B cell (primary cell): ENCODE measurements at regions not wholly inside any gene's neighbourhood (a gene's known extent, or its start where the extent isn't known, plus 50 kb on each side); places are given as distances from the start of the nearest gene placed in this dataset.

Source experiments
- ATAC-seq: fragments of 200-7000 bp; cut with Tn5 transposase; one replicate; pipeline ENCODE4 v1.10.0; 2021; ENCODE audit warnings: low read depth, mild to moderate bottlenecking, moderate number of reproducible peaks, moderate library complexity
- CTCF ChIA-PET: fragments of 350-600 bp; sonication (Branson Sonifier 250); formaldehyde crosslinking; loops from one replicate; lab custom pipeline; 2021; ENCODE audit warnings: antibody characterized with exemption, inconsistent platforms; lab: Charles Lee
- POLR2A ChIA-PET: fragments of 350-600 bp; sonication (Branson Sonifier 250); formaldehyde crosslinking; loops from one replicate; lab custom pipeline; 2021; ENCODE audit warnings: antibody characterized with exemption; lab: Charles Lee
- DNase-seq: peaks from one replicate; pipeline ENCODE4 v3.0.0; 2013
- H2AFZ ChIP-seq: 2 replicates; pipeline ENCODE4 v1.6.1; 2012; ENCODE audit warnings: mild to moderate bottlenecking, low read depth, low read length; ENCODE audit not compliant: insufficient read depth, poor library complexity, severe bottlenecking
- H3K27ac ChIP-seq, 2 donors: 1 replicate in 1 of 2; 2 replicates in 1 of 2; pipeline ENCODE4 v1.5.1; 2012 to 2013; ENCODE audit warnings: low read length in 2 of 2, mild to moderate bottlenecking in 2 of 2, moderate library complexity in 1 of 2
- H3K27me3 ChIP-seq, 4 experiments: fragments of 200-600 bp in 1 of 4; sonication (generic) in 1 of 4; replicated peaks in 1 of 4; 1 replicate in 2 of 4; 2 replicates in 2 of 4; pipeline versions ENCODE4 v1.6.1 to v1.7.0; 2013 to 2016; ENCODE audit warnings: low read length in 3 of 4, mild to moderate bottlenecking in 2 of 4, mixed read lengths in 1 of 4, moderate library complexity in 1 of 4; ENCODE audit not compliant: insufficient read depth in 4 of 4, control insufficient read depth in 3 of 4; ENCODE audit errors: control extremely low read depth in 1 of 4
- H3K36me3 ChIP-seq, 2 experiments: replicated peaks in 1 of 2; 1 replicate in 1 of 2; 2 replicates in 1 of 2; pipeline versions ENCODE4 v1.6.1 to v1.7.1; 2013; ENCODE audit warnings: low read length in 1 of 2; ENCODE audit not compliant: insufficient read depth in 2 of 2, control insufficient read depth in 1 of 2; ENCODE audit errors: control extremely low read depth in 1 of 2, extremely low read depth in 1 of 2
- H3K4me1 ChIP-seq, 2 donors: fragments of 200-600 bp in 1 of 2; sonication (generic) in 1 of 2; 1 replicate in 1 of 2; 2 replicates in 1 of 2; pipeline versions ENCODE4 v1.5.1 to v1.6.1; 2013 to 2017; ENCODE audit warnings: low read length in 2 of 2; ENCODE audit not compliant: control insufficient read depth in 2 of 2, insufficient read depth in 2 of 2
- H3K4me2 ChIP-seq: replicated peaks from 2 replicates; pipeline ENCODE3; 2012; ENCODE audit warnings: mild to moderate bottlenecking, low read depth, low read length; ENCODE audit not compliant: poor library complexity, severe bottlenecking
- H3K4me3 ChIP-seq, 5 experiments: fragments of 200-600 bp in 1 of 5; sonication (generic) in 1 of 5; 1 replicate in 3 of 5; 2 replicates in 2 of 5; pipeline versions ENCODE4 v1.5.1 to v1.7.0; 2011 to 2016; ENCODE audit warnings: low read length in 4 of 5, mild to moderate bottlenecking in 4 of 5, low read depth in 2 of 5, control low read depth in 1 of 5, moderate library complexity in 1 of 5; ENCODE audit not compliant: insufficient read depth in 1 of 5; ENCODE audit errors: control extremely low read depth in 1 of 5, extremely low read depth in 1 of 5
- H3K79me2 ChIP-seq: fragments of 200-600 bp; sonication (generic); one replicate; pipeline ENCODE4 v1.6.0; 2016; ENCODE audit warnings: low read length; ENCODE audit not compliant: control insufficient read depth, insufficient read depth
- H3K9ac ChIP-seq: fragments of 200-600 bp; sonication (generic); 2 replicates; pipeline ENCODE4 v1.6.1; 2017; ENCODE audit warnings: mild to moderate bottlenecking, low read length, moderate library complexity
- H3K9me3 ChIP-seq, 3 donors: one replicate each; pipeline versions ENCODE4 v1.6.1 to v1.7.1; 2013; ENCODE audit warnings: low read length in 2 of 3; ENCODE audit not compliant: control insufficient read depth in 2 of 3, insufficient read depth in 1 of 3; ENCODE audit errors: control extremely low read depth in 1 of 3
- H4K20me1 ChIP-seq: 2 replicates; pipeline ENCODE4 v1.6.0; 2012; ENCODE audit warnings: mild to moderate bottlenecking, low read length; ENCODE audit not compliant: insufficient read depth, control insufficient read depth, poor library complexity, severe bottlenecking
- H3K27ac Mint-ChIP-seq: one replicate; pipeline ENCODE4 v1.8.0; 2021; ENCODE audit warnings: mixed read lengths
- H3K27me3 Mint-ChIP-seq: one replicate; pipeline ENCODE4 v1.8.0; 2021; ENCODE audit warnings: mixed read lengths
- H3K4me1 Mint-ChIP-seq: one replicate; pipeline ENCODE4 v1.8.0; 2021; ENCODE audit warnings: mixed read lengths
- H3K4me3 Mint-ChIP-seq: one replicate; pipeline ENCODE4 v1.8.0; 2021; ENCODE audit warnings: mixed read lengths
- H3K9me3 Mint-ChIP-seq: one replicate; pipeline ENCODE4 v1.8.0; 2022; ENCODE audit warnings: mixed read lengths; ENCODE audit not compliant: insufficient read depth
- CTCF ChIP-seq: fragments of 200-600 bp; IDR thresholded peaks from one replicate; pipeline ENCODE4 v1.8.0; 2022; ENCODE audit warnings: antibody characterized with exemption, mild to moderate bottlenecking
- EZH2 ChIP-seq: IDR thresholded peaks from 2 replicates; pipeline ENCODE4 v1.6.1; 2012; ENCODE audit warnings: borderline replicate concordance, low read depth, mild to moderate bottlenecking, moderate library complexity, low read length; ENCODE audit not compliant: insufficient read depth, poor library complexity, severe bottlenecking
- WGBS: methylation state at CpG from one replicate; pipeline ENCODE4 v1.1.5; 2013; ENCODE audit warnings: missing lambda C conversion rate; ENCODE audit not compliant: insufficient coverage; 5-methylcytosine and 5-hydroxymethylcytosine counted together
- intact Hi-C: fragments of 100-400 bp; cut with micrococcal nuclease; formaldehyde crosslinking; loops from one replicate; pipeline ENCODE4 v1.10.0; 2022

- TF ChIP-seq CTCF (no peak), EZH2 (no peak)
- WGBS = 29% methylated on average over 1 of the region's 1 CpG
- H3K27me3 Mint-ChIP-seq = no peaks in the 10 kb centered on the region
Observed at GRCh38 chr3:146948186-146948585, 343.0 kb upstream of the PLSCR5 start.

GRCh38 chr3:146929696-146930095 is 324.6 kb upstream of the PLSCR5 start:
- no peaks in the 10 kb centered on the region for H4K20me1 ChIP-seq
- no peak overlapping the region for H3K4me3 ChIP-seq
- Mint-ChIP-seq H3K4me1 (no peaks in the 10 kb centered on the region), H3K27ac (no peak overlapping the region), H3K9me3 (no peaks in the 10 kb centered on the region), H3K27me3 (no peaks in the 10 kb centered on the region), H3K4me3 (no peak overlapping the region)
- no peaks in the 10 kb centered on the region for H3K4me1 ChIP-seq
- H3K9me3 ChIP-seq = peaks cover 0 to 2% (median 0%) of the 10 kb centered on the region in 3 donors
- H3K27ac ChIP-seq = no peak overlapping the region
- H3K27me3 ChIP-seq = no peaks in the 10 kb centered on the region
- H2AFZ ChIP-seq = no peak overlapping the region
- no CpG with 5 or more reads among the region's 1 CpG for WGBS
- ATAC-seq (no peak), DNase-seq (no peak)
- H3K79me2 ChIP-seq = no peaks in the 10 kb centered on the region
- no peaks in the 10 kb centered on the region for H3K36me3 ChIP-seq
- H3K9ac ChIP-seq = no peak overlapping the region
- ChIA-PET POLR2A (no interaction called here), CTCF (no interaction called here)
- intact Hi-C loops = no loop called here
- no peak overlapping the region for H3K4me2 ChIP-seq
- no peak for TF ChIP-seq CTCF
- TF ChIP-seq EZH2 = no peak

More at GRCh38 chr3:146948186-146948585, 343.0 kb upstream of the PLSCR5 start:
- Histone ChIP-seq H3K9ac (no peak overlapping the region), H3K36me3 (no peaks in the 10 kb centered on the region), H3K4me1 (no peaks in the 10 kb centered on the region), H3K27me3 (no peaks in the 10 kb centered on the region), H3K79me2 (no peaks in the 10 kb centered on the region), H4K20me1 (no peaks in the 10 kb centered on the region), H3K27ac (no peak overlapping the region), H3K9me3 (no peaks in the 10 kb centered on the region), H3K4me3 (no peak overlapping the region), H3K4me2 (no peak overlapping the region), H2AFZ (no peak overlapping the region)
- no peak overlapping the region for H3K4me3 Mint-ChIP-seq
- CTCF ChIA-PET = no interaction called here
- POLR2A ChIA-PET = no interaction called here
- H3K27ac Mint-ChIP-seq = no peak overlapping the region
- H3K4me1 Mint-ChIP-seq = no peaks in the 10 kb centered on the region
- intact Hi-C loops = no loop called here
- no peak for ATAC-seq
- no peak for DNase-seq
- H3K9me3 Mint-ChIP-seq = no peaks in the 10 kb centered on the region
